Endothelial cell of umbilical vein (primary cell): ENCODE measurements at regions not wholly inside any gene's neighbourhood (a gene's known extent, or its start where the extent isn't known, plus 50 kb on each side); places are given as distances from the start of the nearest gene placed in this dataset.
A peak's percentile ranks its signal among the peaks of the same experiment; 100 is the strongest.

Source experiments
- BruUV-seq: library from RNA; stranded (reverse); fragments of 400-500 nt; replicated peaks from 2 replicates; lab custom pipeline; 2021; lab: Mats Ljungman, UMichigan
- CTCF ChIA-PET: fragments of 300-600, 350-600 bp; sonication (Branson Sonifier 250); formaldehyde crosslinking; loops from one replicate; lab custom pipeline; 2021; ENCODE audit warnings: antibody characterized with exemption, inconsistent platforms; lab: Charles Lee
- POLR2A ChIA-PET: fragments of 300-600, 350-600 bp; sonication (Branson Sonifier 250); formaldehyde crosslinking; loops from one replicate; lab custom pipeline; 2021; ENCODE audit warnings: antibody characterized with exemption, inconsistent platforms; lab: Charles Lee
- DNase-seq: peaks from one replicate; pipeline ENCODE4 v3.0.0-alpha.2; 2011; ENCODE audit warnings: low read depth, low spot score
- FAIRE-seq: peaks from 2 replicates; lab custom pipeline; 2011; peaks lifted over from hg19 to GRCh38; lab: Jason Lieb, UNC
- H2AFZ ChIP-seq: 2 replicates; pipeline ENCODE4 v1.6.0; 2012; ENCODE audit warnings: low read depth, low read length, control low read depth, inconsistent platforms
- H3K27ac ChIP-seq: 2 replicates; pipeline ENCODE4 v1.5.1; 2011; ENCODE audit warnings: low read depth, mild to moderate bottlenecking, control low read depth, low read length, moderate library complexity; ENCODE audit not compliant: insufficient read depth
- H3K27me3 ChIP-seq, 2 experiments: 2 replicates each; pipeline versions ENCODE4 v1.6.0 to v1.6.1; 2011; ENCODE audit warnings: low read length in 2 of 2, mixed read lengths in 1 of 2; ENCODE audit not compliant: control insufficient read depth in 2 of 2, insufficient read depth in 2 of 2
- H3K36me3 ChIP-seq, 2 experiments: 2 replicates in 1 of 2; 3 replicates in 1 of 2; pipeline ENCODE4 v1.5.1; 2011; ENCODE audit warnings: low read length in 2 of 2, mild to moderate bottlenecking in 1 of 2, moderate library complexity in 1 of 2; ENCODE audit not compliant: control insufficient read depth in 2 of 2, insufficient read depth in 2 of 2; ENCODE audit errors: extremely low read depth in 1 of 2
- H3K4me1 ChIP-seq: 3 replicates; pipeline ENCODE4 v1.5.1; 2011; ENCODE audit warnings: mild to moderate bottlenecking, low read length; ENCODE audit not compliant: control insufficient read depth, insufficient read depth; ENCODE audit errors: extremely low read depth
- H3K4me2 ChIP-seq: 2 replicates; pipeline ENCODE4 v1.6.1; 2011; ENCODE audit warnings: low read length, control low read depth, mixed read lengths; ENCODE audit not compliant: insufficient read depth
- H3K4me3 ChIP-seq, 3 experiments: fragments of 200-600 bp in 1 of 3; sonication (generic), shearing (Covaris generic) in 1 of 3; replicated peaks in 1 of 3; 2 replicates each; pipeline ENCODE4 v1.5.1; 2011 to 2016; ENCODE audit warnings: control low read depth in 3 of 3, low read length in 3 of 3, mild to moderate bottlenecking in 2 of 3, inconsistent platforms in 1 of 3, low read depth in 1 of 3, moderate library complexity in 1 of 3; ENCODE audit not compliant: insufficient read depth in 1 of 3
- H3K79me2 ChIP-seq: 2 replicates; pipeline ENCODE4 v1.6.0; 2012; ENCODE audit warnings: low read length, inconsistent platforms; ENCODE audit not compliant: control insufficient read depth, insufficient read depth
- H3K9ac ChIP-seq: replicated peaks from 2 replicates; pipeline ENCODE3; 2011; ENCODE audit warnings: low read length, control low read depth; ENCODE audit not compliant: insufficient read depth; ENCODE audit errors: extremely low read depth
- H3K9me1 ChIP-seq: replicated peaks from 3 replicates; pipeline ENCODE4 v1.6.0; 2011; ENCODE audit warnings: mild to moderate bottlenecking, low read length; ENCODE audit not compliant: control insufficient read depth, insufficient read depth; ENCODE audit errors: extremely low read depth
- H3K9me3 ChIP-seq: replicated peaks from 2 replicates; pipeline ENCODE4 v1.5.1; 2012; ENCODE audit warnings: low read length, inconsistent platforms; ENCODE audit not compliant: control insufficient read depth, insufficient read depth
- H4K20me1 ChIP-seq: replicated peaks from 2 replicates; pipeline ENCODE3; 2011; ENCODE audit warnings: mild to moderate bottlenecking, low read length; ENCODE audit not compliant: control insufficient read depth, insufficient read depth; ENCODE audit errors: extremely low read depth
- CTCF ChIP-seq, 2 donors: IDR thresholded peaks; 1 replicate in 1 of 2; 2 replicates in 1 of 2; pipeline ENCODE4 v1.5.1; 2011; ENCODE audit warnings: low read length in 2 of 2, mild to moderate bottlenecking in 2 of 2, moderate library complexity in 2 of 2, control low read depth in 1 of 2, inconsistent platforms in 1 of 2, low read depth in 1 of 2; ENCODE audit not compliant: insufficient read depth in 1 of 2; ENCODE audit errors: extremely low read depth in 1 of 2
- EZH2 ChIP-seq: IDR thresholded peaks from 2 replicates; pipeline ENCODE4 v1.6.1; 2012; ENCODE audit warnings: borderline replicate concordance, low read depth, mild to moderate bottlenecking, moderate library complexity, low read length, inconsistent platforms; ENCODE audit not compliant: severe bottlenecking
- FOS ChIP-seq: IDR thresholded peaks from 2 replicates; pipeline ENCODE4 v1.6.1; 2011; ENCODE audit warnings: mild to moderate bottlenecking, low read length, moderate library complexity, borderline replicate concordance; ENCODE audit not compliant: insufficient read depth
- GATA2 ChIP-seq: IDR thresholded peaks from 2 replicates; pipeline ENCODE4 v1.7.0; 2011; ENCODE audit warnings: low read depth, mild to moderate bottlenecking, moderate library complexity, mixed read lengths, low read length; ENCODE audit not compliant: insufficient read length, insufficient read depth
- JUN ChIP-seq: IDR thresholded peaks from 2 replicates; pipeline ENCODE4 v1.6.1; 2011; ENCODE audit warnings: borderline replicate concordance, low read depth; ENCODE audit not compliant: insufficient read length, insufficient read depth
- MYC ChIP-seq: IDR thresholded peaks from one replicate; pipeline ENCODE4 v1.6.1; 2011; ENCODE audit warnings: mild to moderate bottlenecking, low read depth, low read length
- POLR2A ChIP-seq: IDR thresholded peaks from 2 replicates; pipeline ENCODE4 v1.6.1; 2012; ENCODE audit warnings: low read depth, mild to moderate bottlenecking, control low read depth, low read length
- POLR2AphosphoS5 ChIP-seq: IDR thresholded peaks from 2 replicates; pipeline ENCODE4 v1.6.1; 2012; ENCODE audit warnings: low read depth, mild to moderate bottlenecking, control low read depth, low read length, moderate library complexity; ENCODE audit not compliant: insufficient read depth
- dilution Hi-C: fragments of 300-500 bp; cut with MboI; formaldehyde crosslinking; loops from one replicate; pipeline ENCODE4 v1.15.0; 2019; ENCODE audit warnings: low sequenced_read_pairs; ENCODE audit not compliant: extremely low pct_ligation_motif_present
- intact Hi-C: fragments of 100-400 bp; cut with micrococcal nuclease; formaldehyde crosslinking; loops from one replicate; pipeline ENCODE4 v1.10.0; 2022
- TF ChIP-seq, protein P1 (sequence below): IDR thresholded peaks from 2 replicates; pipeline ENCODE4 v1.6.1; 2011; ENCODE audit not compliant: insufficient read depth, insufficient read length

DNA sequence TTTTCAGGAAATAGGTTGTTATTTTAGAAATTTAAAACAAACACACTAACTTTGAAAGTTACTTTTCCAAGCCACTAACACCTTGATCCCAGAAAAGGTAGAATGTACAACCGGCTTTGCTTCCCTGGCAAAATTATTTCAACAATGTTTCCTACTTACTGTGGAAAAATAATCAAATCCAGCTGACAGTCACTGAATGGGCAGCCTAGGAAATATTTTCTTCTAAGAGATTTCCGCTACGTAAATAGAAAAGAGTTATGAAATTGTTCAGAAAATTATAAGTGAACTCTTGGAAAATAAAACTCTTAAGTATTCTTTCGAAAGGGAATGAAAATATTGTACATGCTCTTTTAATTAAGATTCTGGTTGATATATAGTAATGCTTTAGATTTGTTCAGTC lies 195.7 kb downstream of the GASK1B start:
- CTCF ChIA-PET: interaction anchor here (0.7 to 4.9 kb wide), 8 partner anchors 12 to 1502 kb away, joined by 3 to 36 read pairs (median 5); no protein-coding TSS in a partner anchor
- Histone ChIP-seq H3K4me2 (peak overlapping the region; percentile 88), H3K9me3 (no peaks in the 10 kb centered on the region), H3K27ac (peak overlapping the region; percentile 22), H2AFZ (peak overlapping the region; percentile 28), H3K9me1 (no peaks in the 10 kb centered on the region), H3K9ac (peak overlapping the region; percentile 34), H3K4me1 (peaks cover 16% of the 10 kb centered on the region), H3K4me3 (peak overlapping the region in 1 of 3 experiments; percentile 11), H4K20me1 (no peaks in the 10 kb centered on the region), H3K27me3 (no peaks in the 10 kb centered on the region), H3K36me3 (no peaks in the 10 kb centered on the region), H3K79me2 (no peaks in the 10 kb centered on the region)
- POLR2A ChIA-PET: no interaction called here
- dilution Hi-C loops: no loop called here
- DNase-seq (peak; percentile 42), FAIRE-seq (no peak)
- TF ChIP-seq CTCF (IDR thresholded peaks at IDR 0.05; ENCODE audit: extremely low read depth in 1 of 2, insufficient read depth in 1 of 2, low read depth in 1 of 2, low read length in 2 of 2): no peak
- TF ChIP-seq MYC: no peak
- no peak for TF ChIP-seq FOS
- no peak for TF ChIP-seq JUN
- no peak for TF ChIP-seq EZH2
- no peak for TF ChIP-seq POLR2AphosphoS5
- TF ChIP-seq, protein P1, sequence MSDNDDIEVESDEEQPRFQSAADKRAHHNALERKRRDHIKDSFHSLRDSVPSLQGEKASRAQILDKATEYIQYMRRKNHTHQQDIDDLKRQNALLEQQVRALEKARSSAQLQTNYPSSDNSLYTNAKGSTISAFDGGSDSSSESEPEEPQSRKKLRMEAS: no peak
- no peak for TF ChIP-seq GATA2
- TF ChIP-seq POLR2A: no peak
- no TSS peak for BruUV-seq
- intact Hi-C loops: loop anchor here (5.0 to 10.0 kb wide), 4 partner anchors 662 to 930 kb away; no protein-coding TSS in a partner anchor
